GDM1 (cell line): ENCODE measurements at regions not wholly inside any gene's neighbourhood (a gene's known extent, or its start where the extent isn't known, plus 50 kb on each side); places are given as distances from the start of the nearest gene placed in this dataset.
"Not testable (repeated sequence)": the region's sequence is repeated elsewhere in the genome, so short reads cannot be mapped to it uniquely, and the experiment has no call there.

ENCODE experiments used
- DNase-seq: peaks from one replicate; lab custom pipeline; 2025; lab: John Stamatoyannopoulos, UW

- DNase-seq = no peak
Observed at GRCh38 chr5:112573441-112573840, 154.4 kb upstream of the EPB41L4A start.

- DNase-seq = no peak
Observed at GRCh38 chr5:112574536-112574935, 155.5 kb upstream of the EPB41L4A start.

GRCh38 chr5:112576298-112576925 is 157.3 kb upstream of the EPB41L4A start:
- no peak for DNase-seq

GRCh38 chr5:112579599-112580170 is 158.0 kb upstream of the APC start:
- DNase-seq = no peak

- no peak for DNase-seq
Observed at GRCh38 chr5:112581811-112582320, 155.8 kb upstream of the APC start.

GRCh38 chr5:112583166-112583565 is 154.5 kb upstream of the APC start:
- DNase-seq = no peak

- no peak for DNase-seq
Observed at GRCh38 chr5:112584781-112585180, 152.9 kb upstream of the APC start.

GRCh38 chr5:112586596-112587062 is 151.1 kb upstream of the APC start:
- no peak for DNase-seq

- DNase-seq = not testable (repeated sequence)
Observed at GRCh38 chr5:112590858-112591257, 146.8 kb upstream of the APC start.

- DNase-seq = no peak
Observed at GRCh38 chr5:112594095-112594850, 143.4 kb upstream of the APC start.

- DNase-seq = no peak
Observed at GRCh38 chr5:112594941-112595340, 142.7 kb upstream of the APC start.

GRCh38 chr5:112597831-112598230 is 139.9 kb upstream of the APC start:
- no peak for DNase-seq

GRCh38 chr5:112600510-112600909 is 137.2 kb upstream of the APC start:
- DNase-seq = not testable (repeated sequence)

GRCh38 chr5:112604732-112605630 is 132.7 kb upstream of the APC start:
- no peak for DNase-seq

- no peak for DNase-seq
Observed at GRCh38 chr5:112608975-112609374, 128.7 kb upstream of the APC start.

- DNase-seq = no peak
Observed at GRCh38 chr5:112612663-112613062, 125.0 kb upstream of the APC start.

- no peak for DNase-seq
Observed at GRCh38 chr5:112614285-112614684, 123.4 kb upstream of the APC start.

GRCh38 chr5:112614986-112615385 is 122.7 kb upstream of the APC start:
- no peak for DNase-seq

- DNase-seq = no peak
Observed at GRCh38 chr5:112616812-112617547, 120.7 kb upstream of the APC start.

GRCh38 chr5:112625246-112625645 is 112.4 kb upstream of the APC start:
- no peak for DNase-seq
